ENCODE measurements at regions not wholly inside any gene's neighbourhood (a gene's known extent, or its start where the extent isn't known, plus 50 kb on each side); places are given as distances from the start of the nearest gene placed in this dataset.

DNA sequence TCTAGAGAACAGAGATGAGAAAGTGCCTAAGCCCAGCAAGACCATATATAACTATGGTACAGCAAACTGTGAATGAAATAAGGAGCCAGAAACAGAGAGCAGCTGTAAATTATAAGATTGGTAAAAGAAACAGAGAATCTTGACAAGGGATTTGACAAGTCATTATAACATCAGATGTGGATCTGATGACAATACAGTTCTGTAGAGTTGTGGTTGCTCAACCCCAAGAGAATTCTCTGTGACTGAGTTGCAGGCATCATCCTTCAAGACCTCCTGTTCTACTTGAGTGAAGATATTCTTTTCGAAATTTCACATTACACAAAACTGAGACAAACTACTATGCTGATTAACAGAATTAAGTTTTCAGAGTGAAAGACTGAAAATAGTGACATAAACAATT lies 343.1 kb upstream of the SLC39A10 start:
- no peak for DNase-seq (ENCODE audit: low read depth)
- TF ChIP-seq, protein P1, sequence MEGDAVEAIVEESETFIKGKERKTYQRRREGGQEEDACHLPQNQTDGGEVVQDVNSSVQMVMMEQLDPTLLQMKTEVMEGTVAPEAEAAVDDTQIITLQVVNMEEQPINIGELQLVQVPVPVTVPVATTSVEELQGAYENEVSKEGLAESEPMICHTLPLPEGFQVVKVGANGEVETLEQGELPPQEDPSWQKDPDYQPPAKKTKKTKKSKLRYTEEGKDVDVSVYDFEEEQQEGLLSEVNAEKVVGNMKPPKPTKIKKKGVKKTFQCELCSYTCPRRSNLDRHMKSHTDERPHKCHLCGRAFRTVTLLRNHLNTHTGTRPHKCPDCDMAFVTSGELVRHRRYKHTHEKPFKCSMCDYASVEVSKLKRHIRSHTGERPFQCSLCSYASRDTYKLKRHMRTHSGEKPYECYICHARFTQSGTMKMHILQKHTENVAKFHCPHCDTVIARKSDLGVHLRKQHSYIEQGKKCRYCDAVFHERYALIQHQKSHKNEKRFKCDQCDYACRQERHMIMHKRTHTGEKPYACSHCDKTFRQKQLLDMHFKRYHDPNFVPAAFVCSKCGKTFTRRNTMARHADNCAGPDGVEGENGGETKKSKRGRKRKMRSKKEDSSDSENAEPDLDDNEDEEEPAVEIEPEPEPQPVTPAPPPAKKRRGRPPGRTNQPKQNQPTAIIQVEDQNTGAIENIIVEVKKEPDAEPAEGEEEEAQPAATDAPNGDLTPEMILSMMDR (conservative IDR thresholded peaks at IDR 0.05; ENCODE audit: low read depth, low read length), result no peak
- H3K4me3 ChIP-seq (ENCODE audit: low read depth, low read length), result no peak overlapping the region

DNA sequence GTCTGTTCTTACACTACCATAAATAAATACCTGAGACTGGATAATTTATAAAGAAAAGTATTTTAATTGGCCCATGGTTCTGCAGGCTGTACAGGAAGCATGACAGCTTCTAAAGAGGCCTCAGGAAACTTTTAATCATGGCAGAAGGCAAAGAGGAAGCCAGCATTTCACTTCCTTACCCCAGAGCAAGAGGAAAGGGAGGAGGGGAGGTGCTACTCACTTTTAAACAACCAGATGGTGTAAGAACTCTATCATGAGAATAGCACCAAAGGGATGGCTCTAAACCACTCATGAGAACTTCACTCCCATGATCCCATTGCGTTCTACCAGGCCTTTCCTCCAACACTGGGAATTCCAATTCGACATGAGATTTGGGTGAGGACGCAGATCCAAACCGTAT lies 344.4 kb upstream of the SLC39A10 start:
- TF ChIP-seq, protein P1 (conservative IDR thresholded peaks at IDR 0.05; ENCODE audit: low read depth, low read length), result no peak
- DNase-seq (ENCODE audit: low read depth), result no peak

DNA sequence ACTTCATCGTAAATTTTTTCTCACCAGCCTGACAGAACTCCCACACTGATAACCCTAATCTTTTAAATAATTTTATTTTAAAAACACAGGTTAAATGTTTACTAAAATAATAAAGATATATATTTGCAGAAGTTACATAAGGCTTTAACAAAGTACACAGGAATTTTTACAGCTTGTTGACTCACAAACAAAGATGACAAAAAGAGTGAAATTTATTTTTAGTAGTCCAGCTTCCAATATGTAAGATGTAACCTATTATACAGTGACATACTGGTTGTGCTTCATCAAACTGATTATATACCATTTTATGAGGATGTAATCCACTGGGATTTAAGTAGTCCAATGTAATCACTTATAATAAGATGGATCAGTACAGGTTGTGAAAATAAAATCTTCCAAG lies 348.9 kb upstream of the SLC39A10 start:
- H3K4me3 ChIP-seq (ENCODE audit: low read depth, low read length), result no peak overlapping the region
- TF ChIP-seq, protein P1 (conservative IDR thresholded peaks at IDR 0.05; ENCODE audit: low read depth, low read length), result no peak
- no peak for DNase-seq (ENCODE audit: low read depth)

More for the DNA sequence above, 344.4 kb upstream of the SLC39A10 start:
- no peak overlapping the region for H3K4me3 ChIP-seq (ENCODE audit: low read depth, low read length)

DNA sequence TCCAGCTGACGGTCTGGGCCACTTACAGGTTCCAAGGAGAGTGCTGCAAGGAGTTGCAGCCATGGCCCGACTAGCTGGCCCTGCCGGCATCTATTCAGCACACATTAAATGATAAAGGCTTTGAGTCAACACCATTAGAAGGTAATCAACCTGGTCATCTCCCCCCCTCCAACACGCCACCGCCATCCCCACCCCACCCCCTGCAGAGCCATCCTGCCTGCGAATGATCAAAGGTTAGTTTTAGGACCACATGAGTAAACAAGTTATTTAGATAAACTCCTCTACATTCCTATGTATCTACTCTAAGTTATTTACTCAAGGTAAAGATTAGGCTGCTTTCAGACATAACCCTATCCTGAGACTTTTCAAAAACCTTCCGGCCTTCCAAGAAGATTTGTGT lies 349.3 kb upstream of the SLC39A10 start:
- TF ChIP-seq, protein P1 (conservative IDR thresholded peaks at IDR 0.05; ENCODE audit: low read depth, low read length), result no peak
- H3K4me3 ChIP-seq (ENCODE audit: low read depth, low read length), result no peak overlapping the region
- no peak for DNase-seq (ENCODE audit: low read depth)

DNA sequence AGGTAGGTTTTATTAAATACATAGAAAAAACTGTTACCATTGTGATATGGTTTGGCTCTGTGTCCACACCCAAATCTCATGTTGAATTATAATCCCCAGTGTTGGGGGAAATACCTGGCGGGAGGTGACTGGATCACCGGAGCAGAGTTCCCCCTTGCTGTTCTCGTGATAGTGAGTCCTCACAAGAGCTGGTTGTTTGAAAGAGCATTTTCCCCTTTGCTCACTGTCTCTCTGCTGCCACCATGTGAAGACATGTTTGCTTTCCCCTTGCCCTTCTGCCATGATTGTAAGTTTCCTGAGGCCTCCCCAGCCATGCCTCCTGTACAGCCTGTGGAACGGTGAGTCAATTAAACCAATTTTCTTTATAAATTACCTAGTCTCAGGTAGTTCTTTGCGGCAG lies 352.7 kb upstream of the SLC39A10 start:
- TF ChIP-seq, protein P1 (conservative IDR thresholded peaks at IDR 0.05; ENCODE audit: low read depth, low read length), result peak; percentile 64
- DNase-seq (ENCODE audit: low read depth), result peak; percentile 64

DNA sequence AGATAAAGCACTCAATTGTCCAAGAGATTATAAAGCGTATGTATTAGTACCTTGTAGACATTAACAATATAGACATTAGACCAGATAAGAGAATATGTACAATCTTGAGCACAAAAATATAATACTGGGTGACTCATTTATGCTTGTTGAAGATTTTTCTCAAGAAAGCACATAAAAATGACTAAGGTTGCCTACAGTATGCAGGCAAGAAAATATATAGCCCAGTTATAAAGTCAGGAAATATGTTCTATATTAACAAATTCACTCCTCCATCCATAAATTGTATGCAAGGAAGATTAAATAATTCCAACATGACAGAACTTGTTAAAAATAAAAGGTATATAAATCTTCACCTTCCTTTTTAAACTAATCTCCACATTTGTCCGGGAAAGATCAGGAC lies 356.4 kb upstream of the SLC39A10 start:
- TF ChIP-seq, protein P1 (conservative IDR thresholded peaks at IDR 0.05; ENCODE audit: low read depth, low read length), result no peak
- DNase-seq (ENCODE audit: low read depth), result no peak
- H3K4me3 ChIP-seq (ENCODE audit: low read depth, low read length), result no peak overlapping the region

More for the DNA sequence above, 352.7 kb upstream of the SLC39A10 start:
- no peak overlapping the region for H3K4me3 ChIP-seq (ENCODE audit: low read depth, low read length)

DNA sequence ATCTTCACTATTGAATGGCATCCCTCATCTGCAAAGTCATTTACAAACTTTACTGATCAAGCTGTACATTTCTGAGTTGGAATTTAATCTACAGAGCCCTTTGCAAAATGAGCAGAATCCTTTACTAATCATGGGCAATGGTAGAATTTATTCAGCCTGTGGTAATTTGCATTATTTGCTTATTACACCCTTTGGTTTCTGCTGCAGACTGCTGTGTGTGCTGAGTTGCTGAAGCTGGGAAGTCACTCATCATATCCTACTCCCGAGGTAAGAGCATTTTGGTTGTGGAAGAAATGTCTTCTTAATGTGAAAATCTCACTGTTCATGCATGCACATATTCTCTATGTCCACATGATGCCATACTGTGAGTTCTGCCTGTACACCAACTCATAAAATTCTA lies 357.4 kb upstream of the SLC39A10 start:
- TF ChIP-seq, protein P1 (conservative IDR thresholded peaks at IDR 0.05; ENCODE audit: low read depth, low read length), result no peak
- no peak for DNase-seq (ENCODE audit: low read depth)
- H3K4me3 ChIP-seq (ENCODE audit: low read depth, low read length), result no peak overlapping the region

Data from choroid plexus epithelial cell (primary cell).